DND-41 (cell line): ENCODE measurements at regions not wholly inside any gene's neighbourhood (a gene's known extent, or its start where the extent isn't known, plus 50 kb on each side); places are given as distances from the start of the nearest gene placed in this dataset.

ENCODE experiments used
- ATAC-seq: fragments of 200-7000 bp; cut with Tn5 transposase; 3 replicates; pipeline ENCODE4 v1.9.1; 2021; ENCODE audit warnings: low read depth; ENCODE audit not compliant: insufficient read depth
- DNase-seq: peaks from one replicate; pipeline ENCODE4 v3.0.0-alpha.2; 2020
- H2AFZ ChIP-seq: 2 replicates; pipeline ENCODE4 v1.6.0; 2012; ENCODE audit warnings: low read depth, low read length
- H3K27ac ChIP-seq: 2 replicates; pipeline ENCODE4 v1.5.1; 2012; ENCODE audit warnings: low read length, inconsistent platforms
- H3K27me3 ChIP-seq: fragments of 200-600 bp; sonication (generic); 2 replicates; pipeline ENCODE4 v1.6.0; 2012; ENCODE audit warnings: low read length, mild to moderate bottlenecking, inconsistent platforms; ENCODE audit not compliant: insufficient read depth, poor library complexity
- H3K36me3 ChIP-seq: 2 replicates; pipeline ENCODE4 v1.5.1; 2012; ENCODE audit warnings: low read length, inconsistent platforms; ENCODE audit not compliant: insufficient read depth
- H3K4me1 ChIP-seq: 2 replicates; pipeline ENCODE4 v1.5.1; 2012; ENCODE audit warnings: mild to moderate bottlenecking, low read length; ENCODE audit not compliant: insufficient read depth
- H3K4me2 ChIP-seq: 2 replicates; pipeline ENCODE4 v1.6.0; 2012; ENCODE audit warnings: mild to moderate bottlenecking, moderate library complexity, low read length, inconsistent platforms; ENCODE audit not compliant: insufficient read depth
- H3K4me3 ChIP-seq, 2 experiments: fragments of 200-600 bp in 1 of 2; shearing (Covaris generic) in 1 of 2; 2 replicates each; pipeline ENCODE4 v1.5.1; 2012 to 2016; ENCODE audit warnings: inconsistent platforms in 2 of 2, low read length in 2 of 2, mild to moderate bottlenecking in 2 of 2, low read depth in 1 of 2, moderate library complexity in 1 of 2
- H3K79me2 ChIP-seq: 2 replicates; pipeline ENCODE4 v1.6.0; 2012; ENCODE audit warnings: low read length, inconsistent platforms; ENCODE audit not compliant: insufficient read depth
- H3K9ac ChIP-seq: 2 replicates; pipeline ENCODE4 v1.6.0; 2012; ENCODE audit warnings: low read depth, mild to moderate bottlenecking, inconsistent platforms, low read length, moderate library complexity
- H3K9me3 ChIP-seq: 2 replicates; pipeline ENCODE4 v1.5.1; 2012; ENCODE audit warnings: low read length, moderate library complexity, mild to moderate bottlenecking, inconsistent platforms; ENCODE audit not compliant: insufficient read depth, severe bottlenecking
- H4K20me1 ChIP-seq: 2 replicates; pipeline ENCODE4 v1.6.0; 2012; ENCODE audit warnings: low read length; ENCODE audit not compliant: insufficient read depth
- EZH2 ChIP-seq: IDR thresholded peaks from 3 replicates; pipeline ENCODE4 v1.6.1; 2012; ENCODE audit warnings: borderline replicate concordance, low read depth, mild to moderate bottlenecking, moderate library complexity, low read length, inconsistent platforms; ENCODE audit not compliant: severe bottlenecking
- TF ChIP-seq, protein P1 (sequence below): IDR thresholded peaks from 2 replicates; pipeline ENCODE4 v1.5.1; 2012; ENCODE audit warnings: borderline replicate concordance, low read length, moderate library complexity, mild to moderate bottlenecking; ENCODE audit not compliant: poor library complexity, severe bottlenecking; ENCODE audit errors: extremely low read depth

DNA sequence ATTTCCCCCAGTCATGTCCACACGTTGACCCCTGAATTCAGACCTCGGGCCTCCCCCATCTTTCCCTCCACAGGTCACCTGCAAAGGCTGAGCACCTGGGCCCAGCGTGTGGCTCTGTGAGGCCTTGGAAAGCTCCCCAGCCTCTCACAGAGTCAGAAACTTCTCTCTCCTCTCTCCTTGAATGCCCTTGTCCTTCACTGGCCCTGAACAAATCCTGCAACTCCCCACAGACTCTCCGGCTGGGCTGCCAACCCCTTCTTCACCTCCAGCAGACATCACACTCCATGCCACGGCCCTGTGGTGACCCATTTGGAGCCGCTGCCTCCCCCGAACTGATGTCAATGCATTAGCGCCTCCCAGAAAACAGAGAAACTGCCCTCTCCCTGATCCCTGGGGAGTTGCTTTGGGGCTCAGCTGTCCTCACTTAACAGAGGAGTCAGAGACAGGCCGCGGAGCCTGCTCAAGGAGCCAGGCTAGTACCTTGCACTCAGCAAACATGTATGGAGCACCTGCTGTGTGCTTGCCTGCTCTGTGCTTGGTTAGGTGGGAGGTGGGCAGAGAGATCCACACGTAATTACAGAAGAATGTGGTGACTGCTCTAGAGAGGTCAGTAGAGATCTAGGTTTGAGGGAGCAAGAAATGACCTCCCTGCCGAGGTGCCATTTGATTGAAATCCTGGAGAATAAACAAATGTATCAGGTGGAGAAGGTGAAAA, 99.2 kb upstream of the PWP1 start:
- no peaks in the 10 kb centered on the region for H3K36me3 ChIP-seq
- ATAC-seq = no peak
- H3K4me3 ChIP-seq = no peak overlapping the region
- peaks cover 5% of the 10 kb centered on the region for H3K27me3 ChIP-seq
- H3K4me1 ChIP-seq = no peaks in the 10 kb centered on the region
- no peak overlapping the region for H3K27ac ChIP-seq
- H4K20me1 ChIP-seq = no peaks in the 10 kb centered on the region
- DNase-seq = no peak
- H3K4me2 ChIP-seq = no peak overlapping the region
- no peaks in the 10 kb centered on the region for H3K79me2 ChIP-seq
- no peak overlapping the region for H2AFZ ChIP-seq
- peaks cover 2% of the 10 kb centered on the region for H3K9me3 ChIP-seq
- TF ChIP-seq, protein P1, sequence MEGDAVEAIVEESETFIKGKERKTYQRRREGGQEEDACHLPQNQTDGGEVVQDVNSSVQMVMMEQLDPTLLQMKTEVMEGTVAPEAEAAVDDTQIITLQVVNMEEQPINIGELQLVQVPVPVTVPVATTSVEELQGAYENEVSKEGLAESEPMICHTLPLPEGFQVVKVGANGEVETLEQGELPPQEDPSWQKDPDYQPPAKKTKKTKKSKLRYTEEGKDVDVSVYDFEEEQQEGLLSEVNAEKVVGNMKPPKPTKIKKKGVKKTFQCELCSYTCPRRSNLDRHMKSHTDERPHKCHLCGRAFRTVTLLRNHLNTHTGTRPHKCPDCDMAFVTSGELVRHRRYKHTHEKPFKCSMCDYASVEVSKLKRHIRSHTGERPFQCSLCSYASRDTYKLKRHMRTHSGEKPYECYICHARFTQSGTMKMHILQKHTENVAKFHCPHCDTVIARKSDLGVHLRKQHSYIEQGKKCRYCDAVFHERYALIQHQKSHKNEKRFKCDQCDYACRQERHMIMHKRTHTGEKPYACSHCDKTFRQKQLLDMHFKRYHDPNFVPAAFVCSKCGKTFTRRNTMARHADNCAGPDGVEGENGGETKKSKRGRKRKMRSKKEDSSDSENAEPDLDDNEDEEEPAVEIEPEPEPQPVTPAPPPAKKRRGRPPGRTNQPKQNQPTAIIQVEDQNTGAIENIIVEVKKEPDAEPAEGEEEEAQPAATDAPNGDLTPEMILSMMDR = no peak
- no peak for TF ChIP-seq EZH2
- no peak overlapping the region for H3K9ac ChIP-seq

DNA sequence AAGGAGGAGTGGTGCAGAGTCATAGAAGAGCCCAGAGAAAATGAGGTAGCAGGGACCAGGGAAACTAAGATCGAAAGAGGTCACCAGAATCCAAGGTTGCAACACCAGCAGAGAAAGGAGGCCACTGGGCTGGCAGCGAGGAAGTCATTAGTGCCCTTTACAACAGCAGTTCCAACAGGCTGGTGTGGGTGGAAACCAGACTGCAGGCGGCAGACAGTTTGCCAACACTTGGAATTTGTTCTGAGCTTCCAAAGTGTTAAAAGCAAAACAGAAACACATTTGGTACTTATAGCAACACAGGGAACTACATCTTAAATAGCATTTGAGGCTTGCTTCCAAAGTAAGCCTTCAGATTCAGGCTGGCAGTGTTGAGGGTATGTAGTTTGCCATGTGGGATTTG, 95.2 kb upstream of the PWP1 start:
- DNase-seq (no peak), ATAC-seq (no peak)
- no peaks in the 10 kb centered on the region for H3K36me3 ChIP-seq
- H3K9ac ChIP-seq = no peak overlapping the region
- H3K79me2 ChIP-seq = no peaks in the 10 kb centered on the region
- no peak overlapping the region for H2AFZ ChIP-seq
- TF ChIP-seq, protein P1 = no peak
- no peak for TF ChIP-seq EZH2
- H3K4me2 ChIP-seq = no peak overlapping the region
- H4K20me1 ChIP-seq = no peaks in the 10 kb centered on the region
- no peaks in the 10 kb centered on the region for H3K27me3 ChIP-seq
- H3K4me3 ChIP-seq = no peak overlapping the region
- H3K27ac ChIP-seq = no peak overlapping the region
- peaks cover 2% of the 10 kb centered on the region for H3K9me3 ChIP-seq
- no peaks in the 10 kb centered on the region for H3K4me1 ChIP-seq

GRCh38 chr12:107590814-107591375, 94.7 kb upstream of the PWP1 start:
- no peaks in the 10 kb centered on the region for H3K79me2 ChIP-seq
- H3K9ac ChIP-seq = no peak overlapping the region
- H3K4me2 ChIP-seq = no peak overlapping the region
- no peak overlapping the region for H3K27ac ChIP-seq
- no peak overlapping the region for H3K4me3 ChIP-seq
- TF ChIP-seq EZH2 = no peak
- TF ChIP-seq, protein P1 = no peak
- no peaks in the 10 kb centered on the region for H3K4me1 ChIP-seq
- no peaks in the 10 kb centered on the region for H3K27me3 ChIP-seq
- peaks cover 2% of the 10 kb centered on the region for H3K9me3 ChIP-seq
- no peak overlapping the region for H2AFZ ChIP-seq
- no peak for DNase-seq
- ATAC-seq = no peak
- H3K36me3 ChIP-seq = no peaks in the 10 kb centered on the region
- no peaks in the 10 kb centered on the region for H4K20me1 ChIP-seq
